Nephron progenitor cell (in vitro differentiated cells): ENCODE measurements at regions not wholly inside any gene's neighbourhood (a gene's known extent, or its start where the extent isn't known, plus 50 kb on each side); places are given as distances from the start of the nearest gene placed in this dataset.

Source experiments
- DNase-seq: peaks from one replicate; pipeline ENCODE4 v3.0.0; 2021
- H3K27ac Mint-ChIP-seq: 2 replicates; pipeline ENCODE4 v1.8.0; 2021; ENCODE audit warnings: mild to moderate bottlenecking, moderate library complexity, mixed read lengths
- H3K27me3 Mint-ChIP-seq: 2 replicates; pipeline ENCODE4 v1.8.0; 2021; ENCODE audit warnings: mild to moderate bottlenecking, low read depth, mixed read lengths; ENCODE audit not compliant: poor library complexity
- H3K36me3 Mint-ChIP-seq: 2 replicates; pipeline ENCODE4 v1.8.0; 2021; ENCODE audit warnings: low read depth, mixed read lengths
- H3K4me1 Mint-ChIP-seq: 2 replicates; pipeline ENCODE4 v1.8.0; 2021; ENCODE audit warnings: mixed read lengths
- H3K4me3 Mint-ChIP-seq: 2 replicates; pipeline ENCODE4 v1.8.0; 2021; ENCODE audit warnings: mild to moderate bottlenecking, moderate library complexity, mixed read lengths
- H3K9me3 Mint-ChIP-seq: 2 replicates; pipeline ENCODE4 v1.8.0; 2021; ENCODE audit warnings: mild to moderate bottlenecking, moderate library complexity, mixed read lengths
- TF ChIP-seq, protein P1 (sequence below): fragments of 200-600 bp; sonication (generic); IDR thresholded peaks from 2 replicates; pipeline ENCODE4 v1.5.0; 2021; ENCODE audit warnings: antibody characterized with exemption

DNA sequence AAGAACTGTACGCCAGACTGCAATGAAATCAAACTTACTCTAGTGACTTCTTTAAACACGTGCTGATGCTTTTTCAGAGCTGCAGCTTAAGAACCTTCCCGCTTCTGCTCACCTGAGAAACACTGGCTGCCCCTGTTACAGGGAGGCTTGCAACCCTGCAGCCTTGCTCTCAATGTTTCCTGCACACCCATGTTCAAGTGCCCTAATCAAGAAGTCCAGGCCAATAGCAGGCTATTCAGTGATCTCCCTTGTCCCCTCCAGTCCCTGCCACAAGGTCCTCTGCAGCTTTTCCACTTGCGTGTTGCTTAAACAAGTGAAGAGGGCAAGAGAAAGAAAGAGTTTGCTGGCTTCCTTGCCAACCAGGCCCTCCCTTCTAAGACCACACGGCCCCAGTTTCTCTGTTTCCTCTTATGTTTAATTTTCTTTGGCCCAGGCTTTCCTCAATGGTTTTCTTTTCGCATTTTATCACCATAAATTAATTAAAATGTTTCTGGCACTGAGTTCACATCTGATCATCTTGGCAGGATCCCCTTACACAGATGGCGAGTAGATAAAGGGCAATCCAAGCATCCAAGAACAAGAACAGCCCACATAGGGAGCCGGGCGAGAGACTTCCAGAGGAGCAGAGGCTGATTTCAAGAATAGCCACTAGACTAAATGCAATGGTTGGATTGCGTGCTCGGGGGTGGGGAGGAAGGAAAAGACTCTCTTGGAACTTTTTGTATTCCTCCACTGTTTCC lies 82.3 kb upstream of the CDKN3 start:
- Mint-ChIP-seq H3K27me3 (peaks cover 6% of the 10 kb centered on the region), H3K4me1 (peaks cover 69% of the 10 kb centered on the region), H3K9me3 (no peaks in the 10 kb centered on the region), H3K4me3 (no peak overlapping the region), H3K27ac (peak overlapping the region; percentile 46), H3K36me3 (no peaks in the 10 kb centered on the region)
- DNase-seq: no peak
- TF ChIP-seq, protein P1, sequence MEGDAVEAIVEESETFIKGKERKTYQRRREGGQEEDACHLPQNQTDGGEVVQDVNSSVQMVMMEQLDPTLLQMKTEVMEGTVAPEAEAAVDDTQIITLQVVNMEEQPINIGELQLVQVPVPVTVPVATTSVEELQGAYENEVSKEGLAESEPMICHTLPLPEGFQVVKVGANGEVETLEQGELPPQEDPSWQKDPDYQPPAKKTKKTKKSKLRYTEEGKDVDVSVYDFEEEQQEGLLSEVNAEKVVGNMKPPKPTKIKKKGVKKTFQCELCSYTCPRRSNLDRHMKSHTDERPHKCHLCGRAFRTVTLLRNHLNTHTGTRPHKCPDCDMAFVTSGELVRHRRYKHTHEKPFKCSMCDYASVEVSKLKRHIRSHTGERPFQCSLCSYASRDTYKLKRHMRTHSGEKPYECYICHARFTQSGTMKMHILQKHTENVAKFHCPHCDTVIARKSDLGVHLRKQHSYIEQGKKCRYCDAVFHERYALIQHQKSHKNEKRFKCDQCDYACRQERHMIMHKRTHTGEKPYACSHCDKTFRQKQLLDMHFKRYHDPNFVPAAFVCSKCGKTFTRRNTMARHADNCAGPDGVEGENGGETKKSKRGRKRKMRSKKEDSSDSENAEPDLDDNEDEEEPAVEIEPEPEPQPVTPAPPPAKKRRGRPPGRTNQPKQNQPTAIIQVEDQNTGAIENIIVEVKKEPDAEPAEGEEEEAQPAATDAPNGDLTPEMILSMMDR: no peak

DNA sequence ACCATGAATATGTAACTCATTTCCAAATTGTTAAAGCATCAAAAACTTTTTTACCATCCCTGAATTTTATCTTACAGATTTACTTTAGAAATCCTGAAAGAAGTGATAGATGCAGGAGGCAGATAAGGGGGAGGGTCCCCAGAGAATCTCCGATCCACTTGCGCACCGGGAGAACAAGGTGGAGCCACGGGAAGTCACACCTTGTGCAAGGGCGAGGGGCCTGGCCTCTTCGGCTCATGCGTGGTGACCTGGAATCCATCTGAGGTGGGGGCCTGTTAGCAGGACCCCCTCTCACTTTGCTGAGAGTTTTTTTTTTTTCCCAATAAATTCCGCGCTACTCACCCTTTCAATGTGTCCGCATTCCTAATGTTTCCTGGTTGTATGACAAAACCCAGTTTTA lies 80.2 kb upstream of the CDKN3 start:
- Mint-ChIP-seq H3K36me3 (no peaks in the 10 kb centered on the region), H3K4me3 (no peak overlapping the region), H3K4me1 (peaks cover 76% of the 10 kb centered on the region), H3K27ac (peak overlapping the region; percentile 82), H3K9me3 (no peaks in the 10 kb centered on the region), H3K27me3 (peaks cover 9% of the 10 kb centered on the region)
- no peak for DNase-seq
- TF ChIP-seq, protein P1: no peak

DNA sequence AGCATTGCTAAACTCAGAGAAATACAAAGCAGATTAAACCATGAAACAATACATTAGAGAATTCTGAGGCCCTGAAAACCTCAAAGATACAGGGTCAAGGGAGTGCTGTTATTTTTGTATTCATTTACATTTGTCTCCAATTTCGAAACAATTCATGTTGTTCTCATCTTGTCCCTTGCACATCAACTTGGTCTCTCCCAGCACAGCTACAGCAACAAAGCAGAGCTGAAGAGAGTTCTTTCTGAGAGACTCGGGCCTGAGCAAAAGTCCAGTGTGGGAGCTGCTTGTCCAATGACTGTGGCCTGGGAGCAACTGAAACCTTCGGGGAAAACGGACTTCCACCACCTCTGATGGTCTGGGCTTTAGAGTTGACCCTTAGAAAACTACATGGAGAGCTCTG lies 79.4 kb upstream of the CDKN3 start:
- Mint-ChIP-seq H3K36me3 (no peaks in the 10 kb centered on the region), H3K9me3 (no peaks in the 10 kb centered on the region), H3K27me3 (peaks cover 9% of the 10 kb centered on the region), H3K4me3 (peak overlapping the region; percentile 23), H3K4me1 (peaks cover 76% of the 10 kb centered on the region), H3K27ac (peak overlapping the region; percentile 98)
- TF ChIP-seq, protein P1: no peak
- DNase-seq: no peak

DNA sequence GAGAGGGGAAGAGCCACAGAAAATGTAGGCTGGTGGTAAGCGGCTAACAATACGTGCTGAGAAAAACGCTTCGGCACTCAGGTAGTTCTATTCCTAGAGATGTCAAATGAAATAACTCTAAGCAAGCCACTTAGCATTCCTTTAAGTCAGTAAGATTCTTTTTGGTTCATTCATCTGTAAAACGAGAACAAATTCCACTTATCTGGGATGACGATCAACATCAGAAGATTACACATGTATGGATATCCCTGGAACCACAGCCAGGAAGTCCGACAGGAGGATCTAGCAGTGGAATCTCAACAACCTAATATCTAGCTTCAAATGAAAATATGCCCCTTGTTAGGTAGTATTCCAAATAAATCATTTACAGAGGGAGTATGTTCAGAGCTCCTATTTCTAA lies 74.6 kb upstream of the CDKN3 start:
- peaks cover 78% of the 10 kb centered on the region for H3K4me1 Mint-ChIP-seq
- no peaks in the 10 kb centered on the region for H3K36me3 Mint-ChIP-seq
- peaks cover 9% of the 10 kb centered on the region for H3K27me3 Mint-ChIP-seq
- TF ChIP-seq, protein P1: no peak
- peak overlapping the region; percentile 95 for H3K27ac Mint-ChIP-seq
- no peak for DNase-seq
- H3K4me3 Mint-ChIP-seq: no peak overlapping the region
- no peaks in the 10 kb centered on the region for H3K9me3 Mint-ChIP-seq

DNA sequence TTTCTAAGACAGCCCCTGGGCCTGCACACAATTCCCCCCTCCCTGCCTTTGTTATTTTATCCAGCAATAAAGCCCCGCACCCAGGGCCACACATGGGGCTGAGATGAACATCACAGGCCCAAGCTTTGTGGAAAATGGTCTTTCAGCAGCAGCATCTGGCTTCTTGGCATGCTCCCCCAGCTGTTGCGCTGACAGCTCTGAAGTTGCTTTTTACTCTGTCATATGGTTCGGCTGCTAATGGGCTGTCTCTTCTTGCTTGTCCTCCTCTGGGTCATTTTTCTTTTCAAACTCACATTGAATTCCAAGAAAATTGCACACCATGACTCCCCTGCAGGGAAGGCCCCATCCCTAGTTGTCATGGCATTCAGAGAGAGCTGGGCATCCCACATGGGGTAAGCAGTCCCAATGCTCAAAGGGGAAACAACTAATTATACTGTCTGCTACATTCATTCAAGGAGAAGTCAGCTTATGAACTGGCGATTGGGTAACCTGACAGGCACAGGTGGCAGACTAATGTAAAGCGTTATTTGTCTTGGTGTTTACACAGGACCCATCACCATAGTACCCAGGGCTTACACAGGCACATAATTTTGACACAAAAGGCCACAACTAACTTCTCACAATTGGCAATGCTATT lies 74.0 kb upstream of the CDKN3 start:
- H3K9me3 Mint-ChIP-seq: no peaks in the 10 kb centered on the region
- H3K4me1 Mint-ChIP-seq: peaks cover 78% of the 10 kb centered on the region
- DNase-seq: no peak
- no peaks in the 10 kb centered on the region for H3K36me3 Mint-ChIP-seq
- no peak overlapping the region for H3K4me3 Mint-ChIP-seq
- peaks cover 9% of the 10 kb centered on the region for H3K27me3 Mint-ChIP-seq
- peak overlapping the region; percentile 95 for H3K27ac Mint-ChIP-seq
- TF ChIP-seq, protein P1: no peak

DNA sequence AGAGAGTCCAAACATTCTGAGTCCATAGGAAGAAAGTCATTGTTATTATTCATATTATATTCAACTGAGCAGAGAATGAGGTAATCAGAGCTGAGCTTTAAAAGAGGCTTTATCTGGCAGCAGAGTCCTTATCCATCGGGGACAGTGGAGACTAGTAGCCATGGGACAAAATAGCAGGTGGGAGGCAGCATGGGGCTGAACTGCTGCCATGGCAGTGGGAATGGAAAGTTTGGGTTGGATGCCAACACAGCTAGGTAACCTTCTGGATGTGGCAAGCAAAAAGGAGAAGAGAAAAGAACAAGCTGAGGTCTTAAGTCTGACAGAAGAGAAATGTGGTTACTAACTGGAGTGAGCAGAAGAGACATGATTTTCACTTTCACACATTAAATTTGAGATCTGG lies 71.0 kb upstream of the CDKN3 start:
- Mint-ChIP-seq H3K36me3 (no peaks in the 10 kb centered on the region), H3K9me3 (no peaks in the 10 kb centered on the region), H3K4me1 (peaks cover 79% of the 10 kb centered on the region), H3K27me3 (peaks cover 3% of the 10 kb centered on the region), H3K27ac (no peak overlapping the region), H3K4me3 (no peak overlapping the region)
- DNase-seq: no peak
- TF ChIP-seq, protein P1: no peak
